ENCODE measurements at regions not wholly inside any gene's neighbourhood (a gene's known extent, or its start where the extent isn't known, plus 50 kb on each side); places are given as distances from the start of the nearest gene placed in this dataset.

DNA sequence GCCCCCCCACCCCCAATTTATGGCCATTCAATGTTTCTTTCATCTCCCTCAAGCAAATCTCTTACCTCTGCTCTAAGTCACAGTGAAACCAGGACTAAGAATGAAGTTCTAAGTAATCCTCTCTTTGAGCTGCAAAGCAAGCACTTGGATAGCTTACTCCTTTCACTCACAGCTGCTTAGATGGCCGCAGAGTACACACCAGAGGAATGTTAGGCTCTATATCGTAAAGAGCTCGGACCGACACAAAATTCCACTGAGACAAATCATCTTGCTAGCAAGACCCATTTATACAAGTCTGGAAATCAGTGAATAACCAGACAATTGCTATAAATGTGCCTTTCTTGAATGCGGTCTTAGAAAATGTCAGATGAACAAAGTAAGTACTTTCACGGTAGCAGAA lies 135.0 kb downstream of the IDS start:
- H3K4me3 ChIP-seq (ENCODE audit: control insufficient read depth, low read depth, low read length) = no peak overlapping the region
- no peak for DNase-seq (ENCODE audit: low read depth)
- TF ChIP-seq, protein P1, sequence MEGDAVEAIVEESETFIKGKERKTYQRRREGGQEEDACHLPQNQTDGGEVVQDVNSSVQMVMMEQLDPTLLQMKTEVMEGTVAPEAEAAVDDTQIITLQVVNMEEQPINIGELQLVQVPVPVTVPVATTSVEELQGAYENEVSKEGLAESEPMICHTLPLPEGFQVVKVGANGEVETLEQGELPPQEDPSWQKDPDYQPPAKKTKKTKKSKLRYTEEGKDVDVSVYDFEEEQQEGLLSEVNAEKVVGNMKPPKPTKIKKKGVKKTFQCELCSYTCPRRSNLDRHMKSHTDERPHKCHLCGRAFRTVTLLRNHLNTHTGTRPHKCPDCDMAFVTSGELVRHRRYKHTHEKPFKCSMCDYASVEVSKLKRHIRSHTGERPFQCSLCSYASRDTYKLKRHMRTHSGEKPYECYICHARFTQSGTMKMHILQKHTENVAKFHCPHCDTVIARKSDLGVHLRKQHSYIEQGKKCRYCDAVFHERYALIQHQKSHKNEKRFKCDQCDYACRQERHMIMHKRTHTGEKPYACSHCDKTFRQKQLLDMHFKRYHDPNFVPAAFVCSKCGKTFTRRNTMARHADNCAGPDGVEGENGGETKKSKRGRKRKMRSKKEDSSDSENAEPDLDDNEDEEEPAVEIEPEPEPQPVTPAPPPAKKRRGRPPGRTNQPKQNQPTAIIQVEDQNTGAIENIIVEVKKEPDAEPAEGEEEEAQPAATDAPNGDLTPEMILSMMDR (conservative IDR thresholded peaks at IDR 0.05; ENCODE audit: control insufficient read depth, insufficient read depth, low read depth, low read length) = no peak

DNA sequence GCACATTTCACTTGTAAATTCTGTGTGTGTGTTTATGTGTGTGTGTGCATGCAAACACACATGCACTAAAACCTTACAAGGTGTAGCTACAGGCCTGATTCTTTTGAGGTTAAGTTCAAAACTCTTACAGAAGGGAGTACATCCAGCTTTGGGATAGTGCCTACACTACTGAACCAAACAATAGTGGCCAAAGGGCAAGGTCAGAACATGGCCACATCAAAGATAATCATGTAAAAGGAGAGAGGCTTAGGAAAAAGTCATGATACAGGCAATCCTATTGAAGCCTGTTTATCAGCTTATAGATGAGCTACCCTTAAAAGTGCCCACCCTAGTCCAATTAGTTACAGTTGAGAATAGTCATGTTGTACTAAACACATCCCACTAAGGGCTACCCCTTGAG lies 139.6 kb downstream of the IDS start:
- H3K4me3 ChIP-seq (ENCODE audit: control insufficient read depth, low read depth, low read length) = no peak overlapping the region
- TF ChIP-seq, protein P1 (conservative IDR thresholded peaks at IDR 0.05; ENCODE audit: control insufficient read depth, insufficient read depth, low read depth, low read length) = no peak
- DNase-seq (ENCODE audit: low read depth) = no peak

DNA sequence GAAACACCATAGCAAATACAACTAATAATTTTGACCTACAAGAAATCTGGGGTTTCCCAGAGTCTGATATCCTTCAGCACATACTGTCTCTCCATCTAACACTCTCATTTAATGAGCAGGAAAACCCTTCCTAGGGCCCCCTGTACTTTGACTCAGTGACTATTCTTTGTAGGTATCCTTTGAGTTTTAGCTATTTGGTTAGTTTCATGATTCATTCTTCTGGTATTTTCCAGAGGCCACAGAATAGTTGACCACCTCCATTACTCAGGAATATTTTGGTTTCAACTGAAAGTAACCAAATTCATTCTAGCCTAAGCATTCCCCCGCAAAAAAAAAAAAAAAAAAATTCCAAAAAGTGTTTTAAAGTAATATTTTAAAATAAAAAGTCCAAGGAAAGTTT lies 140.0 kb downstream of the IDS start:
- no peak overlapping the region for H3K4me3 ChIP-seq (ENCODE audit: control insufficient read depth, low read depth, low read length)
- TF ChIP-seq, protein P1 (conservative IDR thresholded peaks at IDR 0.05; ENCODE audit: control insufficient read depth, insufficient read depth, low read depth, low read length) = no peak
- DNase-seq (ENCODE audit: low read depth) = no peak

DNA sequence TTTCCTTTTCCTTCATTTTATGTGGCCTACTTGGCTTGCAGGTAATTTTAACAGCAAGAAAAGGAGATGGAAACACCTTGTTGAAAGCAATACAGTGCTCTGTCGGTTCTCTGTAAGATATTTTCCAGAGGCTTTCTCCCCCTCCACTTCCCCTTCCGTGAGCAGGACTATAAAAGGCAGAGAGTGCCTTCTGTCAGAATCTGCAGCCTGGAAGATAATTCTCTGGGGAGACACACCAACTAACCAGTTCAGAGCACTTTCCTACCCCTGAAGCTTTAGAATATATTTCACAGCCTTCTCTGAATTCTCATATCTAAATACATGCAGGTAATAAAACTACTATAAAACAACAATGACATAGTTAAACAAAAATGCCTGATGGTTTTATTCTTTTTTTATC lies 141.1 kb downstream of the IDS start:
- TF ChIP-seq, protein P1 (conservative IDR thresholded peaks at IDR 0.05; ENCODE audit: control insufficient read depth, insufficient read depth, low read depth, low read length) = no peak
- H3K4me3 ChIP-seq (ENCODE audit: control insufficient read depth, low read depth, low read length) = no peak overlapping the region
- no peak for DNase-seq (ENCODE audit: low read depth)

DNA sequence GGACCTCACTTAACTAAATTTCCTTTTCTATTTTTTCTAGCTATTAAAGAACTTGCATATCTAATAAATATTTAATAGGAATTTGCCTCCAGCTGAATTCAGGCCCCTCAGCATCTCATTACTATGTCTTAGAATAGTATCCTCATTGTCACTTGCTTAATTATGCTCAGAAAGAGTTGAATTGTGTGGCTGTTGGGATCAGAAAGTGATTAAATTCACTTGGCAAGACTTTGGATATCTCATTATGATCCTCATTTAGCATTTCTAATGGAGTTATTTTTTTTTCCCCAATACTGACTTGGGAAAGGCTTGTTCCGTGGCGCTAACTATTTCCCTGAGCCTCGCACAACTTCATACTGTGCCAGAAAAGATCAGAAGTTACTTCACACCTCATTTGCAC lies 158.8 kb downstream of the IDS start:
- DNase-seq (ENCODE audit: low read depth) = no peak
- TF ChIP-seq, protein P1 (conservative IDR thresholded peaks at IDR 0.05; ENCODE audit: control insufficient read depth, insufficient read depth, low read depth, low read length) = no peak
- no peak overlapping the region for H3K4me3 ChIP-seq (ENCODE audit: control insufficient read depth, low read depth, low read length)

DNA sequence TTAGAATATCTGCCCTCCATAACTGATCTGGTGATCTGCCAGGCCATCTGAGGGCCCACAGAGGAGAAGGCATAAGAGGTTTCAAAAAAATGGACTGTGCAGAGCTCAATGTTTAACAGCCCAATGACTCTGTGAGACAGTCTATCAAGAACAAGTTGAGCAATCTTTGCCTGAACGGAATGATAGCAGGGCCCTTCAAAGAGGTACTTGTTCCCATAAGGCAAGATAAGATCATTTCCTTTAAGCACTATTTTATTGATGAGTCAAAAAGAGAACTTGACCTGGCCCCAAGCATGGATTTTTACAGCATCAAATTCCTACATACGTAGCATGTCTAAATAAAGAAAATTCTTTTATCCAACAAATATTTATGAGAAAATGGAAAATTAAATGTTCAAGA lies 182.8 kb downstream of the IDS start:
- DNase-seq (ENCODE audit: low read depth) = no peak
- H3K4me3 ChIP-seq (ENCODE audit: control insufficient read depth, low read depth, low read length) = no peak overlapping the region
- TF ChIP-seq, protein P1 (conservative IDR thresholded peaks at IDR 0.05; ENCODE audit: control insufficient read depth, insufficient read depth, low read depth, low read length) = no peak

DNA sequence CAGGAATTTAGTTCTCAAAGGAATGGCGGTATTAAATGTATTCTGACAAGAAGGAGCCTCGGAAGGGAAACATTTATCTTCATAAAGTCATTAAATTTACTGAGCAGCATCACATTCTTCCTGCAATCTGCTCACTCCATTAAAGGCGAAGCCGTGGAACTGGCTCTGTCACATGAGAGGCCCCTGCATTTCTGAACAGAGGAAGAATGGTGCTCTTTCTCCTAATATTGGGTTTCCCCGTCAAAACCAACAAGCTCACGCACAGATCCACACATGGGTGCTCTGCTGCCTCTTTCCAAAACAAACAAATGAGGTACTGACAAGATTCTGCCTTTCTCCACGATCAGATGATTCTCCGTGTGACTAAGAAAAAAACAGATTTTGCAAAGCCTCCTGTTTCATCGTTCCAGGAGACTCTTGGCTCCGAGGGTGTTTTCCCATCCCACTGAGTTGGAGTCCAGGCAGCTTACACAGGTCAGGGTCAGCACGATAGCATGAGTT lies 191.2 kb downstream of the IDS start:
- H3K4me3 ChIP-seq (ENCODE audit: control insufficient read depth, low read depth, low read length) = no peak overlapping the region
- TF ChIP-seq, protein P1 (conservative IDR thresholded peaks at IDR 0.05; ENCODE audit: control insufficient read depth, insufficient read depth, low read depth, low read length) = no peak
- peak; percentile 59 for DNase-seq (ENCODE audit: low read depth)
